OCI-LY1 (cell line): ENCODE measurements at regions not wholly inside any gene's neighbourhood (a gene's known extent, or its start where the extent isn't known, plus 50 kb on each side); places are given as distances from the start of the nearest gene placed in this dataset.

Source experiments
- EZH2 ChIP-seq: fragments of 200-600 bp; sonication (generic), shearing (Covaris generic); IDR thresholded peaks from 2 replicates; pipeline ENCODE4 v1.8.0; 2017; ENCODE audit warnings: borderline replicate concordance, mixed run types, mild to moderate bottlenecking, antibody characterized with exemption, low read length, moderate library complexity, mixed read lengths
- TF ChIP-seq, protein P1 (sequence below): fragments of 200-600 bp; sonication (generic), shearing (Covaris generic); IDR thresholded peaks from 2 replicates; pipeline ENCODE4 v1.5.1; 2017; ENCODE audit warnings: mild to moderate bottlenecking, antibody characterized with exemption, low read length, moderate library complexity, mixed read lengths

DNA sequence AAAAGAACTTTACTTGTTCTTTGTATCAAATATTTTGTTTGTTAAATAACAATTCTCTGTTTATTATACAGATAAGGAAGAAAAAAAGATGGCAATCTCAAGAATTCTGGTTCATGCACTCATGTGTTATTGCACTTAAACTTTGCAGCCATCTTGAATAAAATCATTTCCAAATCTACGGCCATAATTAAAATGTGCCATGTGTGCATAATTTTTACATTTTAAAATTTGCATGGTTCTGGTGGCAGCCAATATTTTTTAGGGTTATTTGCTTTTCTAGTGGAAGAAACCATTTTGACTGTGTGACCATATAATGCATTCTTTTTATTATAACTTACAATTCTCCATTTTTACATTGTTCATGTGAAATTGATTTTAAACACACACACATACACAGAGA, 1518.1 kb upstream of the ZEB2 start:
- TF ChIP-seq, protein P1, sequence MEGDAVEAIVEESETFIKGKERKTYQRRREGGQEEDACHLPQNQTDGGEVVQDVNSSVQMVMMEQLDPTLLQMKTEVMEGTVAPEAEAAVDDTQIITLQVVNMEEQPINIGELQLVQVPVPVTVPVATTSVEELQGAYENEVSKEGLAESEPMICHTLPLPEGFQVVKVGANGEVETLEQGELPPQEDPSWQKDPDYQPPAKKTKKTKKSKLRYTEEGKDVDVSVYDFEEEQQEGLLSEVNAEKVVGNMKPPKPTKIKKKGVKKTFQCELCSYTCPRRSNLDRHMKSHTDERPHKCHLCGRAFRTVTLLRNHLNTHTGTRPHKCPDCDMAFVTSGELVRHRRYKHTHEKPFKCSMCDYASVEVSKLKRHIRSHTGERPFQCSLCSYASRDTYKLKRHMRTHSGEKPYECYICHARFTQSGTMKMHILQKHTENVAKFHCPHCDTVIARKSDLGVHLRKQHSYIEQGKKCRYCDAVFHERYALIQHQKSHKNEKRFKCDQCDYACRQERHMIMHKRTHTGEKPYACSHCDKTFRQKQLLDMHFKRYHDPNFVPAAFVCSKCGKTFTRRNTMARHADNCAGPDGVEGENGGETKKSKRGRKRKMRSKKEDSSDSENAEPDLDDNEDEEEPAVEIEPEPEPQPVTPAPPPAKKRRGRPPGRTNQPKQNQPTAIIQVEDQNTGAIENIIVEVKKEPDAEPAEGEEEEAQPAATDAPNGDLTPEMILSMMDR = no peak
- no peak for TF ChIP-seq EZH2
